ENCODE measurements at regions not wholly inside any gene's neighbourhood (a gene's known extent, or its start where the extent isn't known, plus 50 kb on each side); places are given as distances from the start of the nearest gene placed in this dataset.

DNA sequence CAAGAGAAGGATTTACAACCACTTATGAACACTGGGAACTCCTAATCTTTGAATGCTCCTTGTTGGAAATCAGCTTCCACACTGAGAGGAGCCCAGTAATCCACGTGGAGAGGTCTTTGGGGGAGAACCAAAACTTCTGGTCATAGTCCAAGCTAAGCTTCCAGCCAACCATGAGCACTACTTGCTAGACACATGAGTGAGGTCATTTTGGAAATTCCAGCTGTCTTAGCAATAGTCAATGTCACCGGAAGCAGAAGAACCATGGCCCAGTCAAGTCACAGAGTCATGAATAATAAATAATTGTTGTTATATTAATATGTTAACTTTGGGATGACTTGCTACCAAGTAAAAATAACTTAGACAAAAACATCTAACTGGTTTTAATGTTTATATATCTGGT lies 324.9 kb upstream of the SGCG start:
- TF ChIP-seq, protein P1, sequence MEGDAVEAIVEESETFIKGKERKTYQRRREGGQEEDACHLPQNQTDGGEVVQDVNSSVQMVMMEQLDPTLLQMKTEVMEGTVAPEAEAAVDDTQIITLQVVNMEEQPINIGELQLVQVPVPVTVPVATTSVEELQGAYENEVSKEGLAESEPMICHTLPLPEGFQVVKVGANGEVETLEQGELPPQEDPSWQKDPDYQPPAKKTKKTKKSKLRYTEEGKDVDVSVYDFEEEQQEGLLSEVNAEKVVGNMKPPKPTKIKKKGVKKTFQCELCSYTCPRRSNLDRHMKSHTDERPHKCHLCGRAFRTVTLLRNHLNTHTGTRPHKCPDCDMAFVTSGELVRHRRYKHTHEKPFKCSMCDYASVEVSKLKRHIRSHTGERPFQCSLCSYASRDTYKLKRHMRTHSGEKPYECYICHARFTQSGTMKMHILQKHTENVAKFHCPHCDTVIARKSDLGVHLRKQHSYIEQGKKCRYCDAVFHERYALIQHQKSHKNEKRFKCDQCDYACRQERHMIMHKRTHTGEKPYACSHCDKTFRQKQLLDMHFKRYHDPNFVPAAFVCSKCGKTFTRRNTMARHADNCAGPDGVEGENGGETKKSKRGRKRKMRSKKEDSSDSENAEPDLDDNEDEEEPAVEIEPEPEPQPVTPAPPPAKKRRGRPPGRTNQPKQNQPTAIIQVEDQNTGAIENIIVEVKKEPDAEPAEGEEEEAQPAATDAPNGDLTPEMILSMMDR (conservative IDR thresholded peaks at IDR 0.05; ENCODE audit: low read depth, low read length): no peak
- TF ChIP-seq EZH2 (IDR thresholded peaks at IDR 0.05; ENCODE audit: low read length, unreplicated experiment): no peak
